HG02885 (cell line): ENCODE measurements at regions not wholly inside any gene's neighbourhood (a gene's known extent, or its start where the extent isn't known, plus 50 kb on each side); places are given as distances from the start of the nearest gene placed in this dataset.

Source experiments
- ATAC-seq: cut with Tn5 transposase; IDR thresholded peaks from one replicate; pipeline ENCODE4 v1.9.1; 2021; ENCODE audit warnings: mild to moderate bottlenecking; ENCODE audit not compliant: unreplicated experiment, poor library complexity

GRCh38 chr1:87599569-87599968 is 270.9 kb downstream of the LMO4 start:
- ATAC-seq: no peak

GRCh38 chr1:87600055-87600850 is 271.6 kb downstream of the LMO4 start:
- ATAC-seq: no peak

DNA sequence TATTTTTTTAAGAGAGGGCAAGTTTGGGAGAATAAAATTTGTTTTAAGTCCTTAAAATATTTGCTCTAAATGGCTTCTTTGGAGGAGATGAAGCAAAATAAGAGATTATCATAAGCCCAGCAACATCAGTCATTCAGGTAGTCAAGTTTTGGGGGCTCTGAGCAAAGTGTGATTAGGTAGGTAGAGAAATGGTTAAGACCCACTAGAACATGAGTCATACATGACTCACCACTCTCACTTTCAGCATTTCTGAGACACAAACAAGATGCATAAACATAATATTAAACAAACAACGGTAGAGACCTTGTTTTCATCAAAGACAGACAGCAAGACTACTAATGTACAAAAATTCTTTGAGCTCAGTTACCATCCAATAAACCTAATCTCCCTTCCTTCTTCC is 272.2 kb downstream of the LMO4 start:
- ATAC-seq: no peak

- no peak for ATAC-seq
Measured at GRCh38 chr1:87603626-87604025, 274.9 kb downstream of the LMO4 start.

DNA sequence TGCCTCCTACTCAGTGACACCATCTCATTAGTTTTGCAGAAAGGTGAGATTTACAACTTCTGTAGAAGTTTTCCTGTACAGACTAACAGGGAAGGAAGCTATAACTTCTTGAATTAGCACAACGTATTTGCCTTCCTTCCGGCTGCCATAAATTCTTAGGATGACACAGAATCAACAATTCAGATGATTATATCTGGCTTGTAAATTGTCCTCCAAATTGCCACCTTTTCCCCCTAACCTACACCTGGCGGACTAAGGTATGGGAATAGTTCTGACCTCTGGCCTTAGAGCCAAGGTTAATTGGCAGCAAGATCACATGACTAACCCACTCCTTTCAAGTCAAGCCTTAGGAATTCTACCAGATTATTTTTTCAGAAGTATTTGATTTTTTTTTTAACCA is 284.3 kb downstream of the LMO4 start:
- no peak for ATAC-seq

DNA sequence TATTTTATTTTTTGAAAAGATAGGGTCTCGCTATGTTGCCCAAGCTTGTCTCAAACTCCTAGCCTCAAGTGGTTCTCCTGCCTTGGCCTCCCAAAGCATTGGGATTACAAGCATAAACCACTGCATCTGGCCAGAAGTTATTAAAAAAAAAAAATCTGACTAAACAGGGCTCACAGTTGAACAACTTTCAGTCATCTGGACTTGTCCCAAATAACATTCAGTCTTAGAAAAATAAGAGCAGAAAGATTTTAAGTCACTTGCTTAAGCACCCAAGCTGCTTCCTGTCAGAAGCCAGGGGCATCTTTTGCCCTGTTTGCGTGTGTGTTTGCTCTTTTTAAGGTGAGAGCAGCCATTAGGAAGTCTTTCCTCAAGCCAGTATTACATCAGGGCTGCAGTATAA is 286.8 kb downstream of the LMO4 start:
- no peak for ATAC-seq

DNA sequence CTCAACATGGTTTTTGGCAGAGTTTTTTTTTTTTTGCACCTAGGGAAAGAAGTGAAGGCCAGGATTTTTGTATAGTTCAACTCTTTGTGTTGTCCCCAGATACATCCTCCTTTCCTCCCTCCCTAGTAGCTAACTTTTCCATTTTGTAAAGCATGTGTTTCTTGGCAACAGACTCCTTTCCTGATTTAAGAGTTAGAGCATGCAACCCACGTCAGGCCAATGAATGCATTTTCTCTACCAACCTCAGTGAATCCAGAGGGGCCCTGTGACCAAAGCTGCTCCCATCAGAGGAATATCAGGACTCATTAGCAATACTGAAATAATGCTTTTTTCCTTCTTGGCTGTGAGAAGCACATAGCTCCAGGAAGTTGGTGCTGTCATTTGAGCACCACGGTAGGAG is 287.2 kb downstream of the LMO4 start:
- no peak for ATAC-seq

GRCh38 chr1:87620807-87621206 is 292.1 kb downstream of the LMO4 start:
- ATAC-seq: no peak

DNA sequence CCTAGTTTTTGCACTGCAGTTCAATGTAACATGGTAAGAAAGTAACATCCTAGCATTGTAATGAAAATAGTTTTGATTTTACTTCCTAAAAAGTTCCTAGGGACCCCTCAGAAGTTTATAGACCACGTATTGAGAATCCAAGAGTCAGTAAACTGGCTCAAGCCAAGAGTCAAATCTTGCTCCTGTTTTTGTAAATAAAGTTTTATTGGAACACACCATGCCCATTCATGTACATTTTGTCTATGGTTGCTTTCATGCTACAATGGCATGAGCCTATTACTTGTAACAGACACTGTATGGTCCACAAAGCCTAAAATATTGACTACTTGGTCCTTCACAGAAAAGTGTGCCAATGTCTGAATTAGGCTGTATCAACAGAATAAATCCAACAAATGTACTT is 301.0 kb downstream of the LMO4 start:
- no peak for ATAC-seq

DNA sequence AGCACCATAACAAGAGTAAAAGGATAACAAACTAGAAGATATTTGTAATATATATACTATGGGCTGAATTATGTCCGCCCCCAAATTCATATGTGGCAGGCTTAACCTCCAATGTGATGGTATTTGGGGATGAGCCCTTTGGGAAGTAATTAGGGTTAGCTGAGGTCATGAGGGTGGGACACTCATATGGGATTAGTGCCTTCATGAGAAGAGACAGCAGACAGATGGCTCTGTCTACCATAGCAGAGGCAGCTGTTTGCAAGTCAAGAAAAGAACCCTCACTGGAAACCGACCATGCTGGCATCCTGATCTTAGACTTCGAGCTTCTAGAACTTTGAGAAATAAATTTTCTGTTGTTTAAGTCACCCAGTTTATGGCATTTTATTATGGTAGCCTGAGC is 303.6 kb downstream of the LMO4 start:
- no peak for ATAC-seq

DNA sequence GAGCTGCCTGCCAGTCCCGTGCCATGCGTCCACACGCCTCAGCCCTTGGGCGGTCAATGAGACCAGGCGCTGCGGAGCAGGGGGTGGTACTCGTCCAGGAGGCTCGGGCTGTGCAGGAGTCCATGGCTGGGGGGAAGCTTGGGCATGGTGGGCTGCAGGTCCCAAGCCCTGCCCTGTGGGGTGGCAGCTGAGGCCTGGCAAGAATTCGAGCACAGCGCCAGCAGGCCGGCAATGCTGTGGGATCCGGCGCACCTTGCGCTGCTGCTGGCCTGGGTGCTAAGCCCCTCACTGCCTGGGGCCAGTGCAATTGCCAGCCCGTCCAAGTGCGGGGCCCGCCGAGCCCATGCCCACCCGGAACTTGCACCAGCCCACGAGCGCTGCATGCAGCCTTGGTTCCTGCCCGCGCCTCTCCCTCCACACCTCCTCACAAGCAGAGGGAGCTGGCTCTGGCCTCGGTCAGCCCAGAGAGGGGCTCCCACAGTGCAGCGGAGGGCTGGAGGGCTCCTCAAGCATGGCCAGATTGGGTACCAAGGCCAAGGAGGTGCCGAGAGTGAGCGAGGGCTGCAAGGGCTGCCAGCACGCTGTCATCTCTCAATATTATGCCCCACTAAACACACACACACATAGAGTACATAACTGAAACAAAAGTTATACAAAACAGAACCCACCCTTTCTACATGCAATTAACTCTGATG is 307.7 kb downstream of the LMO4 start:
- ATAC-seq: no peak

GRCh38 chr1:87638636-87639035 is 310.0 kb downstream of the LMO4 start:
- no peak for ATAC-seq

GRCh38 chr1:87641996-87642395 is 313.3 kb downstream of the LMO4 start:
- no peak for ATAC-seq

DNA sequence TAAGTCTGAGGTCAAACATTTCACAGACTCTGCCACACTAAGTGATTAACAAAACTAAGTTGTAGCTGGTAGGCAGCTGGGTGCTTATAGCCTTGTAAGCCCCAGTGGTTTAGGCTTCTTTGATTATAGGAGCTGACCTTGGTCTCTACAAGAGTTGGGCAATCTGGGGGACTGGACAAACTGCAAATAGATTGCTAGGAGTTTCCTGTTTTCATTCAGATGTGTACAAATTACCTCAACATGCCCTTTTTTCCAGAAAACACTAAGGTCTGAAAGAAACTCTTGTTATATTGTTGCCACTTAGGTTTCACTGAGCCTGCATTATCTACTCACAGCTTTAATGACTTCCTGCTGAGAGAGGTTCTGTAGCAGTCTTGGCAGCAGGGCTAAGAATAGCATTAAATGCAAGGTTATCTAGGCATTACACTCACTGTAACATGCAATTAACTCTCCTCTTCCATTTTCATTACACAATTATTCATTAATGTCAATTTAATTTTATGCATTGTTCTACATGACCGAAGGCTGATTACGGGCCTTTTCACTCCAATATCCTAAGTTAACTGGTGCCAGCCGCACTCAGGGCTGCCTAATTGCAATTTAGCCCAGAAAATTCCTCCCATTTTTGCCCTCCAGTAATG is 314.0 kb downstream of the LMO4 start:
- ATAC-seq: no peak

- no peak for ATAC-seq
Measured at GRCh38 chr1:87644033-87644578, 315.4 kb downstream of the LMO4 start.

- ATAC-seq: no peak
Measured at GRCh38 chr1:87644579-87645190, 316.0 kb downstream of the LMO4 start.

GRCh38 chr1:87647430-87648177 is 318.9 kb downstream of the LMO4 start:
- ATAC-seq: no peak

DNA sequence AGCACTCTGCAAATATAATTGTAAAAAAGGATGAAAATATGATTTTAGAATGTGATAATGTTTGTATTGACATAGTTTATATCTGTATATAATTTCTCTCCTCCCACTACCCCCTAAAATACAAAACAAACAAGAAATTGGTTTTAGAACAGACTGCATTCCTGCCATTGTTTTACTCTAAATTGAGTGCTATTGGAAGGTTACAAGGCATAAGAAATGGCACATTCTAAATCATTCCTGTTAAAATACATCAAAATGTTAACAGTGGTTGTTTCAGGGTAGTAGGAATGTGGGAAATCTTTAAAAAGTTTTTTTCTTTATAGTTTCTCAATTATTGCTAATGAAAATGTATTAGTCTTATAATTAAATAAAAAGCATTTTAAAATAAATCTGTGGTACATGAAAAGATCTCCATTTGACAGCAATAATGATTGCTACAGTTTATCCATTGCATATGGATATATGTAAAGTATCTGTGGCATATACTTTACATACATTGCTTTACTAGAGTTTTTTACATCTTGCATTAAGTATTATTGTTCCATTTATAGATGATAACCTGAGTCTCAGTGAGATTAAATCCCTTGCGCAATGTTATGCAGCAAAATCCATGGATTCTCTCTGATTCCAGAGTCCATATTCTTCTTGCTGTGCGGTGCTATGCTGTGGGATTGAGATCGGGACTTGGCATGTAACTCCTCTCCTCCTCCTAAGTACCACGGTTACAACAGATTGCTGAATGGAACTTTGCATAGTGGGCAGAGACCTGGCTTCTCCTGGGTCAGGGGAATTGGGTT is 319.8 kb downstream of the LMO4 start:
- ATAC-seq: no peak

DNA sequence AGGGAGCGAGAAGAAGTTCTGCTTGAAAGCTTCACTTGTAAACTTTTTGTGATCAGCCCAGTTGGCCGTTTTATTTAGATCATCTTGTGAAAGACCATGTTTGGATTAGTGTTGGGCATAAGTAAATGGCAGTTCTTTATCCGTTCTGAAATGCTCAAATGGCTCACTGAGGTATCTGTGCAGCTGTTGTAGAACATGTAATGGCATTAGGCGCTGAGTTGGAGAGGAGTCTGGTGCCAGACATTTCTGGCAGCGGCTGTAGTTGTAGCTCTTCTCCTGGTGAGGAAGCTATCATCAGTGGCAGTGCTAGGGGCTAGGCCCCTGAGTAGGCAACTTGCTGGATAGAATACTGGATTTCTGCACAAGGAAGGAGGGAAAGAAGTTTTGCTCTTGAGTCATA is 321.6 kb downstream of the LMO4 start:
- ATAC-seq: no peak
